Mesendoderm (in vitro differentiated cells): ENCODE measurements at regions not wholly inside any gene's neighbourhood (a gene's known extent, or its start where the extent isn't known, plus 50 kb on each side); places are given as distances from the start of the nearest gene placed in this dataset.

Experiments used
- DNase-seq: peaks from one replicate; pipeline ENCODE4 v3.0.0; 2013
- H2AK5ac ChIP-seq: 2 replicates; pipeline ENCODE4 v1.6.1; 2013; ENCODE audit warnings: low read length, inconsistent platforms
- H2BK120ac ChIP-seq: 2 replicates; pipeline ENCODE4 v1.6.1; 2013; ENCODE audit warnings: low read depth, mild to moderate bottlenecking, low read length, moderate library complexity, mixed read lengths
- H2BK15ac ChIP-seq: replicated peaks from 2 replicates; pipeline ENCODE4 v1.6.1; 2013; ENCODE audit warnings: low read depth, mild to moderate bottlenecking, moderate library complexity
- H2BK5ac ChIP-seq: 2 replicates; pipeline ENCODE4 v1.6.1; 2013; ENCODE audit warnings: low read length, inconsistent platforms
- H3K18ac ChIP-seq: 2 replicates; pipeline ENCODE4 v1.6.1; 2013; ENCODE audit warnings: mild to moderate bottlenecking, low read length, mixed read lengths
- H3K23ac ChIP-seq: one replicate; pipeline ENCODE4 v1.6.1; 2013; ENCODE audit warnings: low read length
- H3K27ac ChIP-seq: 2 replicates; pipeline ENCODE4 v1.5.1; 2013; ENCODE audit warnings: low read depth, mild to moderate bottlenecking, inconsistent platforms, low read length, moderate library complexity
- H3K27me3 ChIP-seq: 2 replicates; pipeline ENCODE4 v1.6.1; 2013; ENCODE audit warnings: low read length, control low read depth, mild to moderate bottlenecking, inconsistent platforms; ENCODE audit not compliant: insufficient read depth, poor library complexity
- H3K36me3 ChIP-seq: 2 replicates; pipeline ENCODE4 v1.6.1; 2013; ENCODE audit warnings: low read length, inconsistent platforms; ENCODE audit not compliant: control insufficient read depth, insufficient read depth
- H3K4ac ChIP-seq: one replicate; pipeline ENCODE4 v1.6.1; 2013; ENCODE audit warnings: low read depth, mild to moderate bottlenecking, low read length, moderate library complexity
- H3K4me1 ChIP-seq: 2 replicates; pipeline ENCODE4 v1.6.1; 2013; ENCODE audit warnings: low read depth, low read length, inconsistent platforms; ENCODE audit not compliant: control insufficient read depth
- H3K4me2 ChIP-seq: 2 replicates; pipeline ENCODE4 v1.6.1; 2013; ENCODE audit warnings: low read length
- H3K4me3 ChIP-seq: 2 replicates; pipeline ENCODE4 v1.5.1; 2013; ENCODE audit warnings: mild to moderate bottlenecking, low read length
- H3K56ac ChIP-seq: one replicate; pipeline ENCODE4 v1.6.1; 2013; ENCODE audit warnings: low read length
- H3K79me1 ChIP-seq: 2 replicates; pipeline ENCODE4 v1.6.1; 2013; ENCODE audit warnings: low read length, inconsistent platforms
- H3K79me2 ChIP-seq: 2 replicates; pipeline ENCODE4 v1.6.1; 2013; ENCODE audit warnings: mild to moderate bottlenecking, low read length; ENCODE audit not compliant: control insufficient read depth, insufficient read depth
- H3K9ac ChIP-seq: 2 replicates; pipeline ENCODE4 v1.6.1; 2013; ENCODE audit warnings: low read length, inconsistent platforms
- H4K5ac ChIP-seq: one replicate; pipeline ENCODE4 v1.6.1; 2013; ENCODE audit warnings: low read length
- H4K8ac ChIP-seq: one replicate; pipeline ENCODE4 v1.6.1; 2013; ENCODE audit warnings: low read depth, mild to moderate bottlenecking, control low read depth, low read length, moderate library complexity
- WGBS: extraction: QIAGEN DNeasy Blood & Tissue Kit; methylation state at CpG from one replicate; pipeline ENCODE4 v1.1.7; 2013; ENCODE audit warnings: low lambda C conversion rate, missing lambda C conversion rate; ENCODE audit not compliant: insufficient coverage; ENCODE audit errors: extremely low coverage; 5-methylcytosine and 5-hydroxymethylcytosine counted together

DNA sequence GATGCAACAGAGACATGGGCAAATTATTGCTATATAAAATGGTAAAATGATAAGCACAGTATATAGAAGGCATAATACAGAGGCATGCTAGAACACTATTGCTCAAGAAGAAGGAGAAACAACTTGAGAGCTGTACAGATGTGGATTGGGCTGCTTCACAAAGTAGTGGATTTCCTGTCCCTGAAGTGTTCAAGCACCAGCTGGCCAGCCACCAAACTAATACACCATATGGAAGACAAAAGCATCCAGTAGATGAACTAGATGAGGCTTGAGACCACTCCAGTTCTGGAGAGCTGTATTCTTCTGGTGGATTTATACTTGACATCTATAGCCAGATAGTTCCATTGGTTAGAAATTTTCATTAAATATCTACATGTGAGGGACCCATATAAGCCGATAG is 134.1 kb upstream of the GNAO1 start:
- no peak overlapping the region for H3K4me2 ChIP-seq
- WGBS = no CpG with 5 or more reads among the region's 1 CpG
- H2BK15ac ChIP-seq = no peak overlapping the region

DNA sequence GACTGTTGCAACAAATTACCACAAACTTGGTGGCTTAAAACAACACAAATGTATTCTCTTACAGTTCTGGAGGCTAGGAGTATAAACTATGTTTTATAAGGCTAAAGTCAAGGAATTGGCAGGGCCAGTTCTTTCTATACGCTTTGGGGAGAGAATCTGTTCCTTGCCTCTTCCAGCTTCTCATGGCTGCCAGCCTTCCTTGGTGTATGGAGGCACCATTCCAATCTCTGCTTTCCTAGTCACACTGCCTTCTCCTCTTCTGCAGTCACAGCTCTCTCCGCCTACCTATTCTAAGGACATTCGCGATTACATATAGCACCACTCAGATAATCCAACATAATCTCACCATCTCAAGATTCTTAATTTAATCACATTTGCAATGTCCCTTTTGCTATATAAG is 140.4 kb upstream of the GNAO1 start:
- no peak for DNase-seq
- no peak overlapping the region for H2AK5ac ChIP-seq
- H3K79me1 ChIP-seq = no peaks in the 10 kb centered on the region
- H3K4ac ChIP-seq = no peak overlapping the region
- H3K4me1 ChIP-seq = no peaks in the 10 kb centered on the region
- no peak overlapping the region for H4K8ac ChIP-seq
- H3K27me3 ChIP-seq = no peaks in the 10 kb centered on the region
- H3K79me2 ChIP-seq = no peaks in the 10 kb centered on the region
- H4K5ac ChIP-seq = no peak overlapping the region
- no peak overlapping the region for H3K4me2 ChIP-seq
- H3K23ac ChIP-seq = no peak overlapping the region
- no peak overlapping the region for H3K56ac ChIP-seq
- H3K4me3 ChIP-seq = no peak overlapping the region
- H3K36me3 ChIP-seq = no peaks in the 10 kb centered on the region
- no peak overlapping the region for H2BK15ac ChIP-seq
- H3K9ac ChIP-seq = no peak overlapping the region
- no peak overlapping the region for H2BK120ac ChIP-seq
- no peak overlapping the region for H3K18ac ChIP-seq
- no peak overlapping the region for H2BK5ac ChIP-seq
- WGBS = no CpG with 5 or more reads among the region's 4 CpGs
- H3K27ac ChIP-seq = no peak overlapping the region

More for the DNA sequence above, 134.1 kb upstream of the GNAO1 start:
- no peak overlapping the region for H3K18ac ChIP-seq
- H3K79me2 ChIP-seq = no peaks in the 10 kb centered on the region
- no peaks in the 10 kb centered on the region for H3K27me3 ChIP-seq
- no peak overlapping the region for H2BK120ac ChIP-seq
- no peak overlapping the region for H3K4ac ChIP-seq
- no peak overlapping the region for H2BK5ac ChIP-seq
- H3K79me1 ChIP-seq = no peaks in the 10 kb centered on the region
- no peak overlapping the region for H2AK5ac ChIP-seq
- no peak overlapping the region for H3K27ac ChIP-seq
- H3K23ac ChIP-seq = no peak overlapping the region
- no peaks in the 10 kb centered on the region for H3K36me3 ChIP-seq
- H3K4me1 ChIP-seq = no peaks in the 10 kb centered on the region
- DNase-seq = no peak
- no peak overlapping the region for H4K5ac ChIP-seq
- H4K8ac ChIP-seq = no peak overlapping the region
- no peak overlapping the region for H3K56ac ChIP-seq
- no peak overlapping the region for H3K9ac ChIP-seq
- H3K4me3 ChIP-seq = no peak overlapping the region

DNA sequence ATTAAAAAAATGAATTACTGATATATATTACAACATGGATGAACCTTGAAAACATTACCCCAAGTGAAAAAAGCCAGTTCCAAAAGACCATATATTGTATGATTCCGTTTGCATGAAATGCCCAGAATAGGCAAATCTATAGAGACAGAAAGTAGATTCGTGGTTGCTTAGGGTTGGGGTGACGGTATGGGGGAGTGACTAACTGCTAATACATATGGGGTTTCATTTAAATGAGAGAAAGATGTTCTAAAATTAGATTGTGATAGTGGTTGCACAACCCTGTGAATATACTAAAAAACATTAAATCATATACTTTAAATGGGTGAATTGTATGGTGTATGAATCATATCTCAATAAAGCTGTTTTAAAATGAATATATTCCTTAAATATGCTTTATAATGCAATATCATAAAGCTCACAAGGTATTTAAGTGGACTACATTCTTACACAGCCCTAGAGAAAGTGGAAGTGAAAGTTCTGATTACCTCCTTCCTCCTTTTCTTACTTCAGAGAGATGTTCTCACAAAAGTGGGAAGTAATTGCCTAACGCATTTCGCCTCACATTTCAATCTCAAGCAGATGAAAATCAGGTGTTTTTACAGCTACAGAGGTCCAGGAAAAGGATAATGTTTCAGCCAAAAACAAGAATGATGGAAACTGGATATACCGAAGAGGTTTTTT is 142.7 kb upstream of the GNAO1 start:
- Histone ChIP-seq H2BK5ac (no peak overlapping the region), H3K4ac (no peak overlapping the region), H3K56ac (no peak overlapping the region), H3K18ac (no peak overlapping the region), H2BK15ac (no peak overlapping the region), H3K4me2 (no peak overlapping the region), H4K8ac (no peak overlapping the region), H2AK5ac (no peak overlapping the region), H3K27me3 (no peaks in the 10 kb centered on the region), H4K5ac (no peak overlapping the region), H3K36me3 (no peaks in the 10 kb centered on the region), H2BK120ac (no peak overlapping the region), H3K79me1 (no peaks in the 10 kb centered on the region), H3K4me1 (no peaks in the 10 kb centered on the region), H3K79me2 (no peaks in the 10 kb centered on the region), H3K9ac (no peak overlapping the region), H3K23ac (no peak overlapping the region), H3K27ac (no peak overlapping the region), H3K4me3 (no peak overlapping the region)
- no peak for DNase-seq
- no CpG with 5 or more reads among the region's 6 CpGs for WGBS

DNA sequence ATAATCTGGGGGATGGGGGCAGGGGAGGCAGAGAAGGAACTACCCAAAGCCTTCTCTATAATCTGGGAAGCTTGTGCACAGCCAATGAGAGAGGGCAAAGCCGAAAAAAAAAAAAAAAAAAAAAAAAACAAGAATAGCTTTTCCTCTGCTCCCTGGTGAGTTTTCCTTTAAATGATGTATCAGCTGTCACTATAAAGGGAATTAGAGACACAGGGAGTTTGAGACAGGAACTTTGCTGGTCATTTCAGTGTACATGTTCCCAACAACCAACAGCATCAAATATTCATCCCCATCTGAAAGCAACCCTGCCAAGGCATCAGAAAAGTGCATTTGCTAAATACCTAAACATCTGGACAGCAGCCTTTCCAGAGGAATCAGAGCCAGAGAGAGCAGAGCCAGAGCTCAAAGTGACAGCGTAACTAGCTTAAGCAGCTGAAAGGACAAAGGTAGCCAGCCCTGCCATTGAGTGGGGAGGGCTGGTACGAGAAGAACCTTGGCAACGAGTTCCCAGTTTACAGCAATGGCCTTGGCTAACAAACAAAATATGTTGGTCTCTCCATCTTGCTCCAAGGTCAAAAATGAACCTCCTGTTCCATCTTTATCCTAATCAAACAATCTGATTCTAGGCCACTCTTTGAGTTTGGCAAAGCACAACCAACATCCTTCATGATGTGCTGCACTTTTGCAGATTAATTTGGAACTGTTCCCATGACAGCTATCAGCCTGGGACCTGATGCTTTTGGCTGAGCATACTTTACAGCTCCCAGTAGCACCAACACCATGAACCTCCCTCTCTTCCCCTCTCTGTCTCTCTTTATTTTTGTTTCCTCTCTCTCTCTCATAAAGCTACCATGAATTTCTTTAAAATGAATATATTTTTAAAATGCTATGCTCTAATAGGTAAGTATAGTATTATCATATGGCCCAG is 143.7 kb upstream of the GNAO1 start:
- Histone ChIP-seq H2BK120ac (no peak overlapping the region), H2AK5ac (no peak overlapping the region), H2BK15ac (no peak overlapping the region), H3K4me2 (no peak overlapping the region), H3K79me2 (no peaks in the 10 kb centered on the region), H4K8ac (no peak overlapping the region), H3K9ac (no peak overlapping the region), H3K36me3 (no peaks in the 10 kb centered on the region), H3K79me1 (no peaks in the 10 kb centered on the region), H3K18ac (no peak overlapping the region), H3K23ac (no peak overlapping the region), H3K27me3 (no peaks in the 10 kb centered on the region), H4K5ac (no peak overlapping the region), H3K4me1 (no peaks in the 10 kb centered on the region), H2BK5ac (no peak overlapping the region), H3K4ac (no peak overlapping the region), H3K27ac (no peak overlapping the region), H3K4me3 (no peak overlapping the region), H3K56ac (no peak overlapping the region)
- DNase-seq = no peak
- no CpG with 5 or more reads among the region's 4 CpGs for WGBS

DNA sequence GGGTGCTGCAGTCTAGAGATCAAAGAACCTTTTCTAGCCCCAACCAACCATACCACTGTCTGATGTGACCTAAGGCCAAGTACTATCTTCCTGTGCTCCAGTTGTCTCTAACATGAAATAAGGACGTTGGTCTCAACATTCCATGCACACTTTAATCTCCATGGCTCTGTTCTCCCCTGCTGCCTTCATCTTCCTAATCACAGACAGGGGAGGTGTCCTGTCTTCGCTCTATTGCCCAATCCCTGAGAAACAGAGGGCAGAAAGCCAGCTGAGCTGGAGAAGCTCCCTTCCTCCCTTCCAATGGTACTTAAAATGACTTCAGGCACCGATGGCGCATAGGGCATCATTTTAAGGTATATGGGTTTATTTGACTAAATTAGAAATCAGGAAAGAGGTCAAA is 148.9 kb upstream of the GNAO1 start:
- H3K56ac ChIP-seq = no peak overlapping the region
- H3K23ac ChIP-seq = no peak overlapping the region
- H3K9ac ChIP-seq = no peak overlapping the region
- no CpG with 5 or more reads among the region's 4 CpGs for WGBS
- H4K8ac ChIP-seq = no peak overlapping the region
- H3K79me2 ChIP-seq = no peaks in the 10 kb centered on the region
- H4K5ac ChIP-seq = no peak overlapping the region
- H3K4ac ChIP-seq = no peak overlapping the region
- DNase-seq = no peak
- H3K18ac ChIP-seq = no peak overlapping the region
- H3K4me1 ChIP-seq = no peaks in the 10 kb centered on the region
- no peaks in the 10 kb centered on the region for H3K27me3 ChIP-seq
- H2BK15ac ChIP-seq = no peak overlapping the region
- no peak overlapping the region for H3K4me2 ChIP-seq
- no peak overlapping the region for H3K4me3 ChIP-seq
- no peak overlapping the region for H3K27ac ChIP-seq
- H2BK5ac ChIP-seq = no peak overlapping the region
- H3K79me1 ChIP-seq = no peaks in the 10 kb centered on the region
- no peaks in the 10 kb centered on the region for H3K36me3 ChIP-seq
- no peak overlapping the region for H2BK120ac ChIP-seq
- peak overlapping the region; percentile 11 for H2AK5ac ChIP-seq
